HepG2 (cell line): ENCODE measurements at regions not wholly inside any gene's neighbourhood (a gene's known extent, or its start where the extent isn't known, plus 50 kb on each side); places are given as distances from the start of the nearest gene placed in this dataset.

Experiments
- ATAC-seq: fragments of 200-7000 bp; cut with Tn5 transposase; 3 replicates; pipeline ENCODE4 v1.9.1; 2020; ENCODE audit warnings: mild to moderate bottlenecking, moderate library complexity
- BruUV-seq: library from RNA; stranded (reverse); fragments of 400-500 nt; replicated peaks from 2 replicates; lab custom pipeline; 2021; lab: Mats Ljungman, UMichigan
- CTCF ChIA-PET: fragments of 300-600 bp; formaldehyde crosslinking; extraction: SDS; loops from one replicate; lab custom pipeline; 2021; ENCODE audit warnings: low total read pairs, inconsistent platforms, low intra/inter-chr PET ratio; lab: Yijun Ruan, JAX
- POLR2A ChIA-PET: fragments of 350-600 bp; sonication (Branson Sonifier 250); formaldehyde crosslinking; loops from one replicate; lab custom pipeline; 2020; ENCODE audit warnings: antibody characterized with exemption, inconsistent platforms; lab: Yijun Ruan, JAX
- DNase-seq: peaks from one replicate; pipeline ENCODE4 v3.0.0-alpha.2; 2015; ENCODE audit warnings: low spot score
- FAIRE-seq: peaks from 3 replicates; lab custom pipeline; 2011; peaks lifted over from hg19 to GRCh38; lab: Jason Lieb, UNC
- H2AFZ ChIP-seq: one replicate; pipeline ENCODE4 v1.6.1; 2011; ENCODE audit warnings: low read length, inconsistent platforms
- H3K27ac ChIP-seq: fragments of 300-600 bp; 3 replicates; pipeline ENCODE4 v1.8.0; 2011; ENCODE audit warnings: mixed run types, mild to moderate bottlenecking, mixed read lengths, low read length, inconsistent platforms; ENCODE audit not compliant: insufficient read depth; ENCODE audit errors: extremely low read length
- H3K27me3 ChIP-seq, 2 experiments: fragments of 200-600 bp in 1 of 2; 2 replicates in 1 of 2; 3 replicates in 1 of 2; pipeline versions ENCODE4 v1.6.0 to v1.8.0; 2011; ENCODE audit warnings: low read length in 2 of 2, mild to moderate bottlenecking in 2 of 2, moderate library complexity in 2 of 2, inconsistent platforms in 1 of 2; ENCODE audit not compliant: insufficient read depth in 2 of 2, control insufficient read depth in 1 of 2
- H3K36me3 ChIP-seq, 2 experiments: fragments of 200-600 bp in 1 of 2; replicated peaks in 1 of 2; 2 replicates in 1 of 2; 3 replicates in 1 of 2; pipeline versions ENCODE4 v1.5.1 to v1.8.0; 2011; ENCODE audit warnings: low read length in 2 of 2, inconsistent platforms in 1 of 2; ENCODE audit not compliant: insufficient read depth in 2 of 2, control insufficient read depth in 1 of 2
- H3K4me1 ChIP-seq: 2 replicates; pipeline ENCODE4 v1.5.1; 2012; ENCODE audit warnings: low read length, inconsistent platforms; ENCODE audit not compliant: insufficient read depth
- H3K4me2 ChIP-seq: 2 replicates; pipeline ENCODE4 v1.6.0; 2011; ENCODE audit warnings: low read depth, low read length, inconsistent platforms
- H3K4me3 ChIP-seq, 3 experiments: fragments of 200-600 bp in 1 of 3; sonication (generic), shearing (Covaris generic) in 1 of 3; replicated peaks in 1 of 3; 2 replicates each; pipeline ENCODE4 v1.5.1; 2011 to 2016; ENCODE audit warnings: low read length in 3 of 3, inconsistent platforms in 2 of 3, low read depth in 2 of 3, mild to moderate bottlenecking in 2 of 3, control low read depth in 1 of 3, mixed read lengths in 1 of 3; ENCODE audit not compliant: insufficient read depth in 1 of 3
- H3K79me2 ChIP-seq: one replicate; pipeline ENCODE4 v1.6.1; 2011; ENCODE audit warnings: low read length, inconsistent platforms; ENCODE audit not compliant: insufficient read depth
- H3K9ac ChIP-seq: 2 replicates; pipeline ENCODE4 v1.6.0; 2011; ENCODE audit warnings: mild to moderate bottlenecking, low read depth, low read length, inconsistent platforms; ENCODE audit not compliant: insufficient read depth
- H3K9me3 ChIP-seq: 2 replicates; pipeline ENCODE4 v1.5.1; 2012; ENCODE audit warnings: mild to moderate bottlenecking, low read length
- H4K20me1 ChIP-seq: 2 replicates; pipeline ENCODE4 v1.6.0; 2011; ENCODE audit warnings: inconsistent platforms, mild to moderate bottlenecking, low read length, moderate library complexity; ENCODE audit not compliant: insufficient read depth
- ATF7 ChIP-seq, 2 experiments: fragments of 450-650 bp in 1 of 2; sonication (generic) in 1 of 2; formaldehyde crosslinking in 1 of 2; IDR thresholded peaks; 2 replicates each; pipeline versions ENCODE4 v1.4.0 to v1.6.1; 2016 to 2020; ENCODE audit warnings: antibody characterized with exemption in 1 of 2, mild to moderate bottlenecking in 1 of 2, missing genetic modification reagents in 1 of 2
- FOXP1 ChIP-seq, 2 experiments: fragments of 450-650 bp in 1 of 2; IDR thresholded peaks; 2 replicates each; pipeline ENCODE4 v1.6.1; 2017 to 2018; ENCODE audit warnings: antibody characterized with exemption in 1 of 2
- HNRNPUL1 ChIP-seq: fragments of 200-400 bp; formaldehyde crosslinking; IDR thresholded peaks from 2 replicates; pipeline ENCODE4 v1.6.1; 2017; ENCODE audit warnings: low read depth, mild to moderate bottlenecking, low read length, moderate library complexity
- MAFG ChIP-seq: sonication (generic); formaldehyde crosslinking; IDR thresholded peaks from 2 replicates; pipeline ENCODE4 v1.5.1; 2020; ENCODE audit warnings: mild to moderate bottlenecking, missing genetic modification reagents
- ZNF3 ChIP-seq: IDR thresholded peaks from 2 replicates; pipeline ENCODE4 v1.7.0; 2017; ENCODE audit warnings: inconsistent platforms
- ZNF335 ChIP-seq: sonication (generic); formaldehyde crosslinking; IDR thresholded peaks from 2 replicates; pipeline ENCODE4 v1.4.0; 2020; ENCODE audit warnings: missing genetic modification reagents
- ZNF674 ChIP-seq: sonication (generic); formaldehyde crosslinking; IDR thresholded peaks from 2 replicates; pipeline ENCODE4 v1.5.0; 2020; ENCODE audit warnings: low read depth, mild to moderate bottlenecking, missing genetic modification reagents
- ZNF83 ChIP-seq: sonication (generic); formaldehyde crosslinking; IDR thresholded peaks from 2 replicates; pipeline ENCODE4 v1.4.0; 2020; ENCODE audit warnings: missing genetic modification reagents, mild to moderate bottlenecking, borderline replicate concordance
- ZSCAN29 ChIP-seq: sonication (generic); formaldehyde crosslinking; conservative IDR thresholded peaks from 2 replicates; pipeline ENCODE4 v1.4.0; 2020; ENCODE audit warnings: mild to moderate bottlenecking, missing genetic modification reagents
- WGBS: methylation state at CpG from one replicate; pipeline ENCODE4 v1.1.6; 2017; ENCODE audit warnings: low lambda C conversion rate; 5-methylcytosine and 5-hydroxymethylcytosine counted together
- in situ Hi-C: cut with HindIII; loops from 2 replicates; pipeline ENCODE4 v1.10.0; 2017; ENCODE audit warnings: low pct_unique_long_range_greater_than_20kb; ENCODE audit not compliant: extremely low pct_ligation_motif_present
- intact Hi-C: fragments of 100-400 bp; cut with micrococcal nuclease; formaldehyde crosslinking; loops from one replicate; pipeline ENCODE4 v1.10.0; 2022; ENCODE audit not compliant: unreplicated experiment
- TF ChIP-seq, protein P1 (sequence below): sonication (generic); formaldehyde crosslinking; conservative IDR thresholded peaks from 2 replicates; pipeline ENCODE4 v1.4.0; 2020; ENCODE audit warnings: missing genetic modification reagents
- TF ChIP-seq, protein P2 (sequence below): sonication (generic); formaldehyde crosslinking; IDR thresholded peaks from 2 replicates; pipeline ENCODE4 v1.4.0; 2020; ENCODE audit warnings: mild to moderate bottlenecking, missing genetic modification reagents
- TF ChIP-seq, protein P3 (sequence below): IDR thresholded peaks from 2 replicates; pipeline ENCODE4 v1.6.1; 2016

DNA sequence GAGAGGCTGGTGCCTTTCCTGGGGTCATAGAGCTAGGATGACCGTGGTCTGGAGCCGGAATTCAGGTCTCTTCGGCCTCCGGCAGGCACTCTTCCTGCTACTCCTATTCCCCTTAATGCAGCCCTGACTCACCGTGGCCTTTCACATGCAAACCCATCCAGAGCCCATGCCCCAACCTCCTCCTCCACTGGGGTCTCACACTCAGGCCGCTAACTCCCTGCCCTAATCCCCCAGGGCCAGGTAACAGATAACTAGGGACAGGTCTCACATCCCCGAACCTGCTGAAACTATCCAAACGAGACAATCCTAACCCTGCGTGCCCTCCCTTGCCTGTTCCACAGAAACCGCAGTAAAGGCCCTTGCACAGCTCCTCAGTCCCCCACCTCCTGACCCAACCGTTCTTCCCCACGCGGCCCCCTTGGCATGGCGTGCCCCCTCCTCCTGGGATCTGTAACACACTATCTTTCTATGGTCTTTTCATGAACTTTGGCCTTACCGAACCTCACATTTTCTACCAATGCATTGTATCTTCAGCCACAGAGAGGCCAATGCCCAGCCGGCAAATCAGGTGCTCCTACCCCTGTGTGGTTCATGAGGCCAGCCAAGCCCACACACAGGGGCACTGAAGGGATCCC lies 245.4 kb upstream of the EXOC2 start:
- Histone ChIP-seq H4K20me1 (no peaks in the 10 kb centered on the region), H3K27me3 (peaks cover 6 to 60% of the 10 kb centered on the region in 2 experiments; a peak in 4 of 5 replicates), H3K9ac (no peak overlapping the region), H3K4me1 (peaks cover 12% of the 10 kb centered on the region; the same call in 1 of the 2 replicates), H3K4me2 (0 out of 2 replicates have a peak overlapping the region, but pooled peaks have one; percentile 2), H3K9me3 (no peaks in the 10 kb centered on the region), H3K4me3 (no peak overlapping the region), H3K79me2 (no peaks in the 10 kb centered on the region), H3K27ac (no peak overlapping the region), H2AFZ (no peak overlapping the region), H3K36me3 (no peaks in the 10 kb centered on the region)
- DNase-seq (no peak), ATAC-seq (no peak), FAIRE-seq (no peak)
- TF ChIP-seq ZNF3 (CRISPR knock-in tag) (no peak), MAFG (CRISPR knock-in tag) (no peak), ZNF674 (CRISPR knock-in tag) (no peak), FOXP1 (IDR thresholded peaks at IDR 0.05) (no peak), FOXP1 (CRISPR knock-in tag; IDR thresholded peaks at IDR 0.05) (no peak), ATF7 (IDR thresholded peaks at IDR 0.05) (no peak), ATF7 (CRISPR knock-in tag; IDR thresholded peaks at IDR 0.05) (no peak), ZSCAN29 (CRISPR knock-in tag) (no peak), ZNF83 (CRISPR knock-in tag) (no peak), ZNF335 (CRISPR knock-in tag) (no peak), HNRNPUL1 (no peak)
- TF ChIP-seq, protein P1, sequence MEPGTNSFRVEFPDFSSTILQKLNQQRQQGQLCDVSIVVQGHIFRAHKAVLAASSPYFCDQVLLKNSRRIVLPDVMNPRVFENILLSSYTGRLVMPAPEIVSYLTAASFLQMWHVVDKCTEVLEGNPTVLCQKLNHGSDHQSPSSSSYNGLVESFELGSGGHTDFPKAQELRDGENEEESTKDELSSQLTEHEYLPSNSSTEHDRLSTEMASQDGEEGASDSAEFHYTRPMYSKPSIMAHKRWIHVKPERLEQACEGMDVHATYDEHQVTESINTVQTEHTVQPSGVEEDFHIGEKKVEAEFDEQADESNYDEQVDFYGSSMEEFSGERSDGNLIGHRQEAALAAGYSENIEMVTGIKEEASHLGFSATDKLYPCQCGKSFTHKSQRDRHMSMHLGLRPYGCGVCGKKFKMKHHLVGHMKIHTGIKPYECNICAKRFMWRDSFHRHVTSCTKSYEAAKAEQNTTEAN (CRISPR knock-in tag): no peak
- TF ChIP-seq, protein P2, sequence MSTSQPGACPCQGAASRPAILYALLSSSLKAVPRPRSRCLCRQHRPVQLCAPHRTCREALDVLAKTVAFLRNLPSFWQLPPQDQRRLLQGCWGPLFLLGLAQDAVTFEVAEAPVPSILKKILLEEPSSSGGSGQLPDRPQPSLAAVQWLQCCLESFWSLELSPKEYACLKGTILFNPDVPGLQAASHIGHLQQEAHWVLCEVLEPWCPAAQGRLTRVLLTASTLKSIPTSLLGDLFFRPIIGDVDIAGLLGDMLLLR (CRISPR knock-in tag): no peak
- TF ChIP-seq, protein P3, sequence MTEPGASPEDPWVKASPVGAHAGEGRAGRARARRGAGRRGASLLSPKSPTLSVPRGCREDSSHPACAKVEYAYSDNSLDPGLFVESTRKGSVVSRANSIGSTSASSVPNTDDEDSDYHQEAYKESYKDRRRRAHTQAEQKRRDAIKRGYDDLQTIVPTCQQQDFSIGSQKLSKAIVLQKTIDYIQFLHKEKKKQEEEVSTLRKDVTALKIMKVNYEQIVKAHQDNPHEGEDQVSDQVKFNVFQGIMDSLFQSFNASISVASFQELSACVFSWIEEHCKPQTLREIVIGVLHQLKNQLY (CRISPR knock-in tag): no peak
- intact Hi-C loops (no loop called here), in situ Hi-C loops (no loop called here)
- no TSS peak for BruUV-seq
- ChIA-PET POLR2A (no interaction called here), CTCF (no interaction called here)
- 37% methylated on average over 16 of the region's 16 CpGs for WGBS
